Stimulated activated naive CD4-positive, alpha-beta T cell (primary cell): ENCODE measurements at regions not wholly inside any gene's neighbourhood (a gene's known extent, or its start where the extent isn't known, plus 50 kb on each side); places are given as distances from the start of the nearest gene placed in this dataset.
"Not testable (repeated sequence)": the region's sequence is repeated elsewhere in the genome, so short reads cannot be mapped to it uniquely, and the experiment has no call there.

Source experiments
- DNase-seq, 6 experiments: peaks; one replicate each; lab custom pipeline; 2025; lab: John Stamatoyannopoulos, UW

DNA sequence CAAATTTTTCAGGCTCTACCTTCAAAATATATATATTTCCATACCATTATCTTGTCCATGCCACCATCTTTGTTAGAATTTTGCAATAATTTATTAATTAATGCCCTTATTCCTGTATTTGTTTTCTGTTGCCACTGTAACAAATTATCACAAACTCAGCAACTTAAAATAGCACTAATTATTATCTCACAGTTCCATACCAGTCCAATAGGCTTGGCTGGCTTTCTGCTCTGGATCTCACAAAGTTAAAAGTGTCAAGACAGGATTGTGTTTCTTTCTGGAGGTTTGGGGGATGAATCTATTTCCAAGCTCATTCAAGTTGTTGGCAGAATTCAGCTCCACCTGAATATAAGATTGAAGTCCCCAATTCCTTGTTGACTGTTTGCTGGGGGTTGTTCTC is 58.6 kb upstream of the SLC38A4 start:
- no peak for DNase-seq

DNA sequence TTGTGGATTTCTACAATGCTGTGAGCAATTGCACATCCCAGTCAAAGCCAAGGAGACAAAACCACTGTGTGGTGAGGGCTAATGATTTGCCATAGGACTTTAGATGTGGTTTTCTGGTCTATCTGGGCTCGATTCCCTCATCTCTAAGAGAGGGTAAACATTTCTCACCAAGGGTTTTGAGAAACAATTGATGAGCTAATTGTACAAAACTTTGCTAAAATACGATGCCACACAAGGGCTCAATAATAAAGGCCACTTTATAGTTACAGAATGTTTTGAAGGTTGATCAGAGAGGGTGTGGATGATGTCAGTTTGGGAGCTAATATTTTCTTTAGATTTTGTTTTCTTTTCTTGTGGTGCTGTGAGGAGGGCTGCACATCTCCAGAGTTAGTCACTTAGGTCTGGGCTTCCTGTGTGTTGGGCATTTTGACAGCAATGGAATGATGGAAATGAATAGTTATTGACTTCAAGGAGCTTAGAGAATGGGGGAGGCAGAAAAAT is 60.8 kb upstream of the SLC38A4 start:
- DNase-seq, result no peak

DNA sequence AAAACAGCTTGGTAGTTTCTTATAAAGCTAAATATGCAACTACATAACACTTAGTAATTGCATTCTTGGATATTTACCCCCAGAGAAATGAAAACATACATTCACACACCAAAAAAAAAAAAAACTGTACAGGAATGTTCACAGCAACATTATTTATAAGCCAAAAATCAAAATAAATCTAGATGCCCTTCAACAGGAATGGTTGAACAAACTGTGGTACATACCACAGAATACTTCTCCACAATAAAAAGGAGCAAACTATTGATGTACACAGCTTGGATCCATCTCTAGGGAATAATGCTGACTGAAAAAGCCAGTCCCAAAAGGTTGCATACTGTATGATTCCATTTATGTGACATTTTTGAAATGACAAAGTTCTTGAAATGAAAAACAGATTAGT is 62.1 kb upstream of the SLC38A4 start:
- DNase-seq, result no peak

DNA sequence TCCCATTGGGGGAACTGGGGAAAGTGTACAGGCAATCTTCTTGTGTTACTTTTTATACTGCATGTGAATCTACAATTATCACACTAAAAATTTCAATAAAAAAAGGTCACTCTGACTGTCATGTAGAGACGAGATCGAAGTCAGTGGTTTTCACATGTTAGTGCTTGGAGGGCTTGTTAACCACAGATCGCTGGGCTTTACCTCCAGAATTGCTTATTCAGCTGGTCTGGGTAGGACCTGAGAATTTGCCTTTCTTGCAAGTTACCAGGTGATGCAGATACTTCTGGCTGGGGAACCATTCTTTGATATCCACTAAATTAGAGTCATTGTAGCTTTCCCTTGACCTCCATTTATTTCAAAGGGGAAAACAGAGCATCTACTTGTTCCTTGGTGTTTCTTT is 62.8 kb upstream of the SLC38A4 start:
- no peak for DNase-seq

DNA sequence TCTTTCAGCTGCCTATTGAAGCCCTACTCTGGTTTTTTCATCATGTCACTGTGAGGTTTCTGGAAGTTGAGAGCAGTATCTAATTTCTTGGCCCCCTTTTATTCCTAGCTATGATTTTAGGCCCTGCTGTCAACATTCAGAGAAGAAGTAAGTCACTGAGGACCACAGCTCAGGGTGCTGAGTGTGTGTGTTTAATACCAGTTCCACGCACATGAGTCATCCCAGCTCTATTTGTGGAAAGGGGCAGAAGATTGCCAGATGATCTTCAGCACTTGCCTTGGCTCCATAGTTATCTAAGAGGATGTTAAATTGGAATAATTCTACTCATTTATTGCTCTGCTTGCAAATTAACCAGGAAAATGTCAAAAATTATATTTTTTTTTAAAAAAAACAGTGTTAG is 65.5 kb upstream of the SLC38A4 start:
- no peak for DNase-seq

DNA sequence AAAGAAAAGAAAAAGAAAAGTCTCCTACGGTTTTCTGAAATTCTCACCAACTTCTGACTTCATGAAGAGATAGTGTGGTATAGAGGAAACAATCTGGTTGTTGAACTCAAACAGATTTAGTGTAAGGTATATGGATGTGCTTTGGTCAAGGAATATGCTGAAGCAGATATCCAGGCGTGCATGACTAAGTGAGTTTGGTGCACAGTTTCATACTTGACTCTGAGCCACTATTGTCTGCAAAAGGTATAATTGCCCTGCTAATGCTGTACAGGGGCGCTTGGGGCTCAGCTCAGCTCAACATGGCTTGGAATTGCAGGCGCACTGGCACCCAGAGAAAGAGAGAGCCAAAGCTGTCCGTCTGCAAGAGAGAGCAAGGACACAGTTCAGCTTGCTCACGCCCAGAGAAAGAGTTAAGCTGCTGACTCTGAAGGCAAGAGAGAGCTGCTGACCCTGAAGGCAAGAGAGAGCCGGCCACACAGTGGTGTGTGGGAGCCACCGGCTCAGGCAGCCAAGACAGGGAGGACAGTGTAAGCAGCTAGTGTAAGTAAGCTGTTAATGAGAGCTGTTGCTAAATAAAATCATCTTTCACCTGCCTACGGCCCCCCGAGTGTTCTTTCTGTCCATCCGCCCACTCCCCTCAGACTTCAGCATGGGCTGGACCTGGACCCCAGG is 66.4 kb upstream of the SLC38A4 start:
- no peak for DNase-seq

DNA sequence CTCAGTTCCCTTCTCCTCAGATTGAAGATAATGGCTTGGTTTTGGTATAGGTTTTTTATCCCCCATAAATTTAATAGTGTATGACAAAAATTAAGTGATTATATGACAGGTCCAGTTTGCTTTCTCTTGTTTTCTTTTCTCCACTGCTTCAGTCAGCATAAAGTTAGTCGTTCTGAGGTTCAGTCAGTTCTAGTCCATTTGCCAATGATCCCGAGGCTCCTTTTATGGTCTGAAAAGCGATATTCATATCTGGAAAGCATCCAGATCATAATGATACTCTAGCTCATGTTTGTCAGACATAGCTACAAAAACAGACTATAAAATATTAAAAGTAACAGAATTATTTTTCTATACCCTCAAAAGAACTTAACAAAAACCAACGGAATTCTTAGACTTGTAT is 67.1 kb upstream of the SLC38A4 start:
- DNase-seq, result no peak

DNA sequence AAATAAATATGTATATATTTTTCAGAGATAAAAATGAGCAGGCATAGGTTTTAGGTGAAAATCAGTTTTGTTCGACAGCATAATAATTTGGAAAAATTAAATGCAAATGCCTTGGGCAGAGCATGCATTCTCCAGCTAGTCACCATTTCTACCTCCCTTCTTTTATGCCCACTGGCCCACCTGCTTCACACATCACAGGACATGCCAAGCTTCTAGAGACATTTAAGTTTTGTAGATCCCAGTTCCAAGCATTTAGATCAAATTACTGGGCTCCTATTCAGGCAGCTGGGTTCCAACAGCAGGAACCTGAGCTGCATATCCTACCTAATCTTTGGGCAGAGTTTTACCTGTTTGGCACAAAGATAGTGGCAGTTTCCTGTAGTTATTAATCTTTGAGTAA is 67.6 kb upstream of the SLC38A4 start:
- no peak for DNase-seq

DNA sequence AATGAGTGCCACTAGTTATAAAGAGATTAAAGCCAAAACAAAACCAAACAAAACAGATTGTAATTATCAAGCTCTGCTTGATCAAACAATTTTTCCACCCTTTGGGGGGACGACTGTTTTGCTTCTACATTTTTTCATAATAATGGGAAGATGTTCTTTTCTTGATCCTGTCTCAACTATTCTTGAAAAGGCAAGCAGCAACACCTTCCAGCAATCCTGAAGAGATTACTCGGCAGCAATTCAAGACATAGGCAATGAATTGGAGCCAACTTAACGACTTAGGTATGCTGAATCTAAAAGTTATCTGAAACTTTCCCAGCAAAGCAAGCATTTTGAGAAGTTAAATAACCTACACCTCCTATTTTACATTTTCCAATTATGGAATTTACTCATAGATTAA is 69.9 kb upstream of the SLC38A4 start:
- no peak for DNase-seq

DNA sequence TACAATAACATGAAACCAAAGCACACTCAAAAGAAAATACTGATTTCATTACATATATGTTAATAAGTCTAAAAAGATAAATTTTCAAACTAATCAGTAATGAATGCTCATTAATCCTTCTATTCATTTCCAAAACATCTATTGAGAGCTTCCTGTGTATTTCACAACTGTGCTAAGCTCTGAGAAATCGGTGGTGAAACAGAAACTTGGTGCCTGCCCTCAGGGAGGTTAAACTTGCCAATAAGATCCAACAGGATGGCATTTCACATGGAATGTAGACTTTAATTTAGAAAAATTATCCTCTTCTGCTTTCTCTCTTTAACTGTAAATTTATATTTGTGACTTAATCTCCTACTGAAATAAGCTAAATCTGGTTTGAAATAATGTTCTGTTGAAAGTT is 70.9 kb upstream of the SLC38A4 start:
- DNase-seq, result no peak

DNA sequence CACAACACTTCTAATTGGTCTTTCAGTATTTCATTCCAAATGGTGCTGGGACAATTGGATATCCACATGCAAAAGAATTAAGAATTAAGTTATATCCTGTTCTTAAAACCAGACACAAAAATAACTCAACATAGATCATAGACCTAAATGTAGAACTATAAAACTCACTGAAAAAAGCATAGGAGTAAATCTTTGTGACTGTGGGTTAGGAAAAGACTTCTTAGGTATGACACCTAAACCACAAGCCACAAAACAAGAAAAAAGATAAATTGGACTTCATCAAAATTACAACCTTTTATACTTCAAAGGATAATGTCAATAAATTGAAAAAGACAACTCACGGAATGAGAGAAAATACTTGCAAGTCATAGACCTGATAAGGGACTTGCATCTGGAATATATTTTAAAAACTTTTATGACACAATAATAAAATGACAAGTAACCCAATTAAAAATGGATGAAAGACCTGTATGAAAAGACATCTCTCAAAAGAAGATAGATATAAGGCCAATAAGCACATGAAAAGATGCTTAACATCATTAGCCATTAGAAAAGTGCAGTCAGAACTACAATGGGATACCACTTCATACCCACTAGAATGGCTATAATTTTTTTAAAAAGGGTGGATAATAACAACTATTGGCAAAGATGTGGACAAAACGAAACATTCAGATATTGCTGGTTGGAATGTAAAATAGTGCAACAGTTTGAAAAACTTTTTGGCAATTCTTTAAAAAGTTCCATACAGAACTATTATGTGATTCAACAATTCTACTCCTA is 72.5 kb upstream of the SLC38A4 start:
- DNase-seq, result no peak

DNA sequence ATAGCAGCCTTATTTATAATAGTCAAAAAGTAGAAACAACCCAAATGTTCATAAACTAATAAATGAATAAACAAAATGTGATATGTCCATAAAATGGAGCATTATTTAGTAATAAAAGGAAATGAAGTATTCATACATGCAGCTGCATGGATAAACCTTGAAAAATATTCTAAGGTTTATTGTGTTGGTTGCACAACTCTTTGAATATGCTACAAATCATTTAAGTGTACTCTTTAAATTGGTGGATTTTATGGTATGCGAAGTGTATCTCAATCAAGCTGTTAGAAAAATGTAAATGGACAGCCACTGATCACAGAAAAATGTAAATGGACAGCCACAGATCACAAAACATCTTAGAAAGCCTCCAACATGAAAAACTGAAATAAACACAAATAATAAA is 73.2 kb upstream of the SLC38A4 start:
- DNase-seq, result no peak

DNA sequence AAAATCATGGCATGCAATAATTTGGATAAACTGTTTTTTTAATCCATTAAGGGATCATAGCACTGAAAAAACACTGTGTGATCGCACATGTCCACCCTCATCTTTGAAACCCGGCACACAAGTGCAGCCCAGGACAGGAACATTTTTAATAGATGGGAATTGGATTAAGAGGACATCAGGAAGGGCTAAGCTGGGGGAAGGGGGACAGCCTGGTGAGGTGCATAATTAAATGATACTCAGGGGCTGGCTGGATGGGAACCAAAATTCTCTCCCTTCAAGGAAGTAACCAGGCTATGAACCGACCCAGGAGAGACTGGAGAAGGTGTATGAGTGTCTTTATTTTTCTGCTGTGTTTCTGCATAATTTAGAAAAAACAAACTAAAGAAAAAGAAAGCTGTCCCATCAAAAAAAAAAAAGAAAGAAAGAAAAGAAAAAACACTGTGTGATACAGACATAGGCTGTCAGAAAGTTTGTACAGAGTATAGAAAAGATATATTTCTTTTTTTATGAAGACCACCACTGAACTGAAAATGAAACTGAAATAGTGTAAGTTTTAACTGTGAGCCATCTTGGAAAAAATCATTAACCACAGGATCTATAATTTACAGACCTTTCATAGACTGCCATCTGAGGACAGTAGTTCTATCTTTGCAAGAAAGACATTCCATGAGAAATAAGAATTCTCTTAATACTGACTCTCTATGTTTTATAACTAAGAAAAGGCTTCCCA is 75.1 kb upstream of the SLC38A4 start:
- no peak for DNase-seq

DNA sequence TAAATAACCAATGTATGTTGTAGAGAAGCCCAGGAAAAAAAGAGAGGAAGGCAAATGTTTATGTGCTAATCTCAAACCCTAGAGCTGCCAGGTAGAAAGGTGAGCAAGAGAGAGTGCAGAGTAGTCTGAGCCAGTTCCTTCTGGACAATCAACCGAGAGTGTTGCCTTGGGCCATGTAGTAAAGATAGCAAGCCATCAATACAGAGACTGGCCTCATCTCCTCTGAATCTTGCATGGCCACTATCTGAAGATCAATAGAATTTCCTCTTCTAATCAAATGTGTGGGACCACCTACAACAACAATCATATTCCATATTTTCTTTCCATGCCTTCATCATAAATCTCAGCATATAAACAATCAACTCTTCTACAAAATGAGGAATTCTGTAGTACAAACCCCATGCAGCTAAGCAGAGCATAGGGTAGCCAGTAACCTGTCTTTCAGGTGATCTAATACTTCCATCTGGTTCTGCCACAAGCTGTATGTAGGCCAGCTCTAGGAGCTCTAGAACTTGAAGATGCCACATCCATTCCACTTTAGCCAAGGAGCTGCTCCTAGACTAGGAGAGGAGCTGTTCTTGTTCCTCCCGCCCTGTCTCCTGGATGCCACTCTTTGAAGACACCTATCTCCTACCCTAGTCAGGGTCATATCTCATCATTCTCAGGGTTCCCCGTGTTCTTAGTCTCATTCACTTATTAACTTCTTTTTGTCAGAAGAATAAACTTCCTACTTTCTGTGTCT is 75.8 kb upstream of the SLC38A4 start:
- no peak for DNase-seq

DNA sequence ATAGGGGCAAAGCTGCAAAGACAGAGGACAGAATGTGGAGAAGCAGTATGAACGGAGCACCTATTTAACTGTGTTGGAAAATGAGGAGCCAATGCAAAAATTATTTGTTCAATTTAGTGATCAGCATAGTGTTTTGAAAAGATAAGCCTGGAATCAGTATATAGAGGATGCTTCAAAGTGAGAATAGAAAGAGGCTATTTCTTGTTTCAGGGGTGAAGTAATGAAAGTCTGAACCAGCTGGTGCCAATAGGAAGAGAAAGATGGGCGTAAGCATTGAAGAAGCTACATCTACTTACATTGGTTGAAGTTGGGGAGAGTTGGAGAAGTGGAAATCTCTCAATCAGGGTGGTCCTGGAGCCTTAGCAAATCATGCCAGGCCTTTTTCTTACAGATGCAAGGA is 77.3 kb upstream of the SLC38A4 start:
- DNase-seq, result no peak

DNA sequence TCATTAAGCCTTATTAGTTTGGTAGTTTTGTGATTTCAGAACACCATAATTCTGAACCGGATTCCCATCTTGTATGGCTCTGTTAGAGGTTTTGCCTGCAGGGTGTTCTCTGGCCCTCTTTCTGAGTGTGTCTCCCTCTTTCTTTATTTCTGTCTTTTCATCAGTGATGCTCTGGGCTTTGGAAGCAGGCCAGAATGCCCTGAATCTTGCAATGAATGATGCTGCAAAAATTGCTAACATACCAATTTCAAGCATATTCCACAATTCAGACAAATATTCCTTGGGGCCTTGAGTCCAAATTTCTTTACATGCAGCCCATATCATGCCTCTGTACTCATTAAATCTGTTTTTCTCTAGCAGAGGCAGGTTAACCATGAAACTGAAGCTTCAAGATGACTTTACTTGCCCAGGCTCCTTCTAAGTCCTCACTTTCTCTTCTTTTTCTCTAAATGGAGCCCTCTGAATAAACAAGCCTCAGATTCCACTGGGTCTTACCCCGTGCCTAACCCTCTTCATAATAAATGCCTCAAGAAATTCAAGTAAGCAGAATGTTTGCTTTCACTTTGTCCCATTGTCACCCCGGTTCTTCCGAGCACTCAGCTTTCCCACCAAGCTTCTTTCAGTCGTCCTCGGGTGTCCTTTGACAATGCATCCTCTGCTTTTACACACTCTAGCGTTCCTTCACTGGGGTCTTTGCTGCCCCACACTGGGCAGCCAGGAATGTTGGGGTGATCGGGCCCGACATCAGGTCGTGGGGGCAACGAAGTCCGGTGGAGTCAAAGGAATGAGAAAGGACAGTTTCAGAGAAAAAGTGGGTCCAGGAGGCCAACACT is 78.8 kb upstream of the SLC38A4 start:
- DNase-seq, result no peak

DNA sequence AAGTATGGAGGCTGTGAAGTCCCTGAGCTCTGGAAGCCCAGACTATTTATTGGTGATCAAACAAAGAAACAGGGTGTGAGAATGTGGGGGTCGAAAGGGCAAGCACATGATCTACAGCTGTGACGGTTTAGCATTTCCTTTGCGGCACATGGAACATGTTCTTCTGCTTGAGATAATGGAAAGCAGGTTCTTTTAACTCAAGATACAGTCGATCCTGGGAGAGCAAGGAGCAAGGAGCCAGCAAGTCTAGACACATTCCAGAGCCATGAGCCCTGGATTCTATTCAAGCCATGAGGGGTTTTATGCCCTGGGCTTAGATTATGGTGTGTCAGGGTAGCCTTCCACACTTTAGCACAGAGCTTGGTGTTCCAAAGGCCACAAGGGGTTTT is 79.4 kb upstream of the SLC38A4 start:
- not testable (repeated sequence) for DNase-seq

DNA sequence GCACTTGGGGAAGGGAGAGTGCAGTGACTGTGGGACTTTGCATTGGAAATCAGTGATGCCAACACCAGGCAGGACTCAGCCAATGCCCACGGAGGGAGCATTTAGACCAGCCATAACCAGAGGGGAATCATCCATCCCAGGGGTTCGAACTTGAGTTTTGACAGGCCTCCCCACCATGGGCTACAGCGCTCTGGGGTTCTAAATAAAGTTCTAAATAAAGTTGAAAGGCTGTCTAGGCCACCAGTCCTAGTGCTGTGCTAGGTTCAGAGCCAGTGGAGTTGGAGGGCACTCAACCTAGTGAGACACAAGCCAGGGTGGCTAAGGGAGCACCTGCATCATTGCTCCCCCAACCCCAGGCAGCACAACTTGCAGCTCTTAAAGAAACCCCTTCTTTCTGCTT is 82.0 kb upstream of the SLC38A4 start:
- DNase-seq, result no peak

DNA sequence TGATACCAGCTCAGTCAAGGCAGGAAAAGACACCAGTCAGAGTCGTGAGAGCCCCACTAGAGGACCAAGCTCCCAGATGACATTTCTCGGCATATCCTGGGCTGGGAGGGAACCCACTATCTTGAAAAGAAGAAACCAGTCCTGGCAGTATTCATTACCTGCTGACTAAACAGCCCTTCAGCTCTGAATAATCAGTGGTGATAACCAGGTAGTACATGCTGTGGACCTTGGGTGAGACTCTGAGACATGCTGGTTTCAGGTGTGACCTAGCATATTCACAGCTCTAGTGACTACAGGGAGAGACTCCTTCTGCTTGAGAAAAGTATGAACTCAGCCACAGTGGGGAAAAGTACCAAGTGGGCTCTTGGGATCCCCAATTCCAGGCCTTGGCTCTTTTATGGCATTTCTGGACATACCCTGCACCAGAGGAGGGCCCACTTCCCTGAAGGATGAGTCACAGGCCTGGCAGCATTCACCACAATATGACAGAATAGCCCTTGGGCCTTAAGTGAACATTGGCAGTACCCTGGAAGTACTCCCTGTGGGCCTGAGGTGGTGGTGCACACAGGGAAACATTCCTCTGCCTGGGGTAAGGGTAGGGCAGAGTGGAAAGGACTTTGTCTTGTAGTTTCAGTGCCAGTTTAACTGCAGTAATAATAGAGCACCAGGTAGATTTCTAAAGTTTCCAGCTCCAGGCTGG is 82.6 kb upstream of the SLC38A4 start:
- no peak for DNase-seq

DNA sequence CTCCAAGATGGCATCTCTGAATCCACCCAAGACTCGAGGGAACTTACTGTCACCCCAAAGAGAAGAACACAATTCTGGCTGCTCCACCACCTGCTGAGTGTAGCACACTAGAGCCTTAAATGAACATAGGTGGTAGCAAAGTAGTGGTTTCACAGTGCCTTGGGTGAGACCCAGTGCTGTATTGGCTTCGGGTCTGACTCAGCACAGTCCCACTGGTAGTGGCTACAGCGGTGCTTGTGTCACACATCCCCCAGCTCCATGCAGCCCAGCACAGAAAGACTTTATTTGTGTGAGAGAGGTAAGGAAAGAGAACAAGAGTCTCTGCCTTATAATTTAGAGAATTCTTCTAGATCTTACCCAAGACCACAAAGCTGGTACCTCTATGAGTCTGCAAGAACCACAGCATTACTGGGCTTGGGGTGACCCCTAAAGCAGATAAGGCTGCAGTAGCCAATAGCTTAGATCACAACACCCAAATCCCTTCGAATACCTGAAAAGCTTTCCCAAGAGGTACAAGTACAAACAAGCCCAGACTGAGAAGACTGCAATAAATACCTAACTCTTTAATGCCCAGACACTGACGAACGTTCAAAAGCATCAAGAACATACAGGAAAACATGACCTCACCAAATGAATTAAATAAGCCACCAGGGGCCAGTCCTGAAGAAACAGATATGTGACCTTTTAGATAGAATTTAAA is 83.3 kb upstream of the SLC38A4 start:
- DNase-seq, result no peak
